K562 (cell line): ENCODE measurements at regions not wholly inside any gene's neighbourhood (a gene's known extent, or its start where the extent isn't known, plus 50 kb on each side); places are given as distances from the start of the nearest gene placed in this dataset.

Experiments
- ATAC-seq: fragments of 200-7000 bp; cut with Tn5 transposase; 3 replicates; pipeline ENCODE4 v1.9.1; 2020; ENCODE audit warnings: moderate library complexity
- BruUV-seq: library from RNA; stranded (reverse); fragments of 400-500 nt; replicated peaks from 2 replicates; lab custom pipeline; 2021; lab: Mats Ljungman, UMichigan
- CTCF ChIA-PET: fragments of 300-600 bp; formaldehyde crosslinking; extraction: SDS; loops from one replicate; lab custom pipeline; 2021; ENCODE audit warnings: low intra/inter-chr PET ratio; lab: Yijun Ruan, JAX
- POLR2A ChIA-PET: fragments of 300-600, 350-650 bp; sonication (Branson Sonifier 250); formaldehyde crosslinking; extraction: SDS; loops from one replicate; lab custom pipeline; 2021; ENCODE audit warnings: antibody characterized with exemption, inconsistent platforms; lab: Yijun Ruan, JAX
- DNase-seq, 4 experiments: peaks; one replicate each; pipeline versions ENCODE4 v3.0.0 to v3.0.0-alpha.2; 2011 to 2018; ENCODE audit warnings: low spot score in 3 of 4, mixed read lengths in 3 of 4; ENCODE audit errors: extremely low read depth in 1 of 4
- FAIRE-seq: peaks from 2 replicates; lab custom pipeline; 2011; peaks lifted over from hg19 to GRCh38; lab: Jason Lieb, UNC
- H2AFZ ChIP-seq: 2 replicates; pipeline ENCODE4 v1.6.0; 2011; ENCODE audit warnings: low read depth, low read length, control low read depth, inconsistent platforms
- H3K27ac ChIP-seq: fragments of 200-600 bp; 3 replicates; pipeline ENCODE4 v1.8.0; 2011; ENCODE audit warnings: low read depth, mild to moderate bottlenecking, control low read depth, inconsistent platforms, low read length, moderate library complexity, mixed read lengths; ENCODE audit errors: extremely low read depth
- H3K27me3 ChIP-seq, 2 experiments: fragments of 300-600 bp in 1 of 2; 2 replicates in 1 of 2; 3 replicates in 1 of 2; pipeline versions ENCODE4 v1.6.0 to v1.8.0; 2011; ENCODE audit warnings: inconsistent platforms in 2 of 2, low read length in 2 of 2, mild to moderate bottlenecking in 1 of 2, mixed read lengths in 1 of 2, moderate library complexity in 1 of 2; ENCODE audit not compliant: control insufficient read depth in 2 of 2, insufficient read depth in 2 of 2
- H3K36me3 ChIP-seq: fragments of 300-600 bp; 3 replicates; pipeline ENCODE4 v1.8.0; 2011; ENCODE audit warnings: mild to moderate bottlenecking, low read length, inconsistent platforms; ENCODE audit not compliant: control insufficient read depth, insufficient read depth
- H3K4me1 ChIP-seq, 2 experiments: fragments of 200-600 bp in 1 of 2; replicated peaks in 1 of 2; 2 replicates in 1 of 2; 3 replicates in 1 of 2; pipeline versions ENCODE4 v1.5.1 to v1.8.0; 2011; ENCODE audit warnings: inconsistent platforms in 2 of 2, low read length in 2 of 2, mild to moderate bottlenecking in 1 of 2, mixed read lengths in 1 of 2, moderate library complexity in 1 of 2; ENCODE audit not compliant: control insufficient read depth in 2 of 2, insufficient read depth in 2 of 2
- H3K4me2 ChIP-seq: 2 replicates; pipeline ENCODE4 v1.6.1; 2011; ENCODE audit warnings: low read length, control low read depth, inconsistent platforms, mixed read lengths; ENCODE audit not compliant: insufficient read depth
- H3K4me3 ChIP-seq: fragments of 200-600 bp; sonication (generic), shearing (Covaris generic); 2 replicates; pipeline ENCODE4 v1.5.1; 2016; ENCODE audit warnings: control low read depth, inconsistent platforms
- H3K79me2 ChIP-seq: fragments of 200-600 bp; 3 replicates; pipeline ENCODE4 v1.8.0; 2011; ENCODE audit warnings: low read length, inconsistent platforms; ENCODE audit not compliant: control insufficient read depth, insufficient read depth
- H3K9ac ChIP-seq, 2 experiments: 2 replicates each; pipeline versions ENCODE4 v1.6.0 to v1.6.1; 2011; ENCODE audit warnings: low read depth in 2 of 2, low read length in 2 of 2, control low read depth in 1 of 2, inconsistent platforms in 1 of 2, mild to moderate bottlenecking in 1 of 2, mixed read lengths in 1 of 2; ENCODE audit not compliant: insufficient read depth in 1 of 2
- H3K9me1 ChIP-seq: one replicate; pipeline ENCODE4 v1.6.0; 2011; ENCODE audit warnings: inconsistent platforms, mild to moderate bottlenecking, low read length, moderate library complexity; ENCODE audit not compliant: control insufficient read depth, insufficient read depth
- H3K9me3 ChIP-seq: replicated peaks from 2 replicates; pipeline ENCODE4 v1.5.1; 2011; ENCODE audit warnings: low read depth, low read length, inconsistent platforms; ENCODE audit not compliant: control insufficient read depth, insufficient read depth
- H4K20me1 ChIP-seq: replicated peaks from 2 replicates; pipeline ENCODE4 v1.6.1; 2011; ENCODE audit warnings: low read length, inconsistent platforms, mixed read lengths; ENCODE audit not compliant: control insufficient read depth, insufficient read depth
- CEBPB ChIP-seq: fragments of 450-650 bp; IDR thresholded peaks from 2 replicates; pipeline ENCODE4 v1.6.1; 2016; ENCODE audit warnings: missing genetic modification characterization, missing compliant biosample characterization
- HDGF ChIP-seq: fragments of 450-650 bp; IDR thresholded peaks from 2 replicates; pipeline ENCODE4 v1.6.1; 2016
- NR2C2 ChIP-seq, 2 experiments: fragments of 200-800 bp in 1 of 2; sonication (Bioruptor generic) in 1 of 2; sonication (generic) in 1 of 2; formaldehyde crosslinking in 1 of 2; IDR thresholded peaks; 2 replicates each; pipeline versions ENCODE4 v1.6.1 to v1.8.0; 2016 to 2022; ENCODE audit warnings: mild to moderate bottlenecking in 1 of 2, missing compliant biosample characterization in 1 of 2, missing genetic modification characterization in 1 of 2, missing genetic modification reagents in 1 of 2
- RAD21 ChIP-seq, 2 experiments: fragments of 250-450 bp in 1 of 2; fragments of 450-650 bp in 1 of 2; sonication (Bioruptor Pico) in 1 of 2; formaldehyde crosslinking in 1 of 2; IDR thresholded peaks in 1 of 2; conservative IDR thresholded peaks in 1 of 2; 2 replicates each; pipeline versions ENCODE4 v1.4.0 to v1.8.0; 2020 to 2022; ENCODE audit warnings: mild to moderate bottlenecking in 2 of 2, moderate library complexity in 1 of 2
- RBM25 ChIP-seq: fragments of 200-400 bp; formaldehyde crosslinking; IDR thresholded peaks from 2 replicates; pipeline ENCODE4 v1.6.1; 2018; ENCODE audit warnings: low read length, low read depth, moderate library complexity; ENCODE audit not compliant: severe bottlenecking
- ZNF76 ChIP-seq: fragments of 250-450 bp; sonication (Bioruptor Pico); IDR thresholded peaks from 2 replicates; pipeline ENCODE4 v1.4.0; 2020; ENCODE audit warnings: mild to moderate bottlenecking, moderate library complexity, borderline replicate concordance
- WGBS: fragments of 100-300 bp; shearing (Covaris generic); methylation state at CpG from one replicate; pipeline ENCODE4 v1.1.6; 2016; ENCODE audit warnings: low coverage, mixed read lengths; ENCODE audit not compliant: insufficient coverage; ENCODE audit errors: missing lambda C conversion rate; 5-methylcytosine and 5-hydroxymethylcytosine counted together
- in situ Hi-C: fragments of 300-500 bp; cut with MboI; formaldehyde crosslinking; loops from 4 replicates; pipeline ENCODE4 v1.15.0; 2018; ENCODE audit warnings: inconsistent platforms, mixed read lengths
- intact Hi-C: fragments of 100-400 bp; cut with micrococcal nuclease; formaldehyde crosslinking; loops from 2 replicates; pipeline ENCODE4 v1.14.2; 2022
- TF ChIP-seq, protein P1 (sequence below): conservative IDR thresholded peaks from 2 replicates; pipeline ENCODE4 v1.6.1; 2011; ENCODE audit warnings: low read depth, mild to moderate bottlenecking, low read length; ENCODE audit not compliant: control insufficient read depth
- TF ChIP-seq, protein P2 (sequence below), 3 experiments: IDR thresholded peaks in 2 of 3; conservative IDR thresholded peaks in 1 of 3; 2 replicates each; pipeline ENCODE4 v1.5.1; 2011 to 2012; ENCODE audit warnings: low read length in 3 of 3, mild to moderate bottlenecking in 3 of 3, control low read depth in 2 of 3, improper control_type of control experiment in 1 of 3, inconsistent platforms in 1 of 3, low read depth in 1 of 3, mixed read lengths in 1 of 3, moderate library complexity in 1 of 3; ENCODE audit not compliant: insufficient read depth in 2 of 3
- TF ChIP-seq, protein P3 (sequence below): sonication (generic); formaldehyde crosslinking; IDR thresholded peaks from 2 replicates; pipeline ENCODE4 v1.9.0; 2022; ENCODE audit warnings: mild to moderate bottlenecking, missing genetic modification reagents

DNA sequence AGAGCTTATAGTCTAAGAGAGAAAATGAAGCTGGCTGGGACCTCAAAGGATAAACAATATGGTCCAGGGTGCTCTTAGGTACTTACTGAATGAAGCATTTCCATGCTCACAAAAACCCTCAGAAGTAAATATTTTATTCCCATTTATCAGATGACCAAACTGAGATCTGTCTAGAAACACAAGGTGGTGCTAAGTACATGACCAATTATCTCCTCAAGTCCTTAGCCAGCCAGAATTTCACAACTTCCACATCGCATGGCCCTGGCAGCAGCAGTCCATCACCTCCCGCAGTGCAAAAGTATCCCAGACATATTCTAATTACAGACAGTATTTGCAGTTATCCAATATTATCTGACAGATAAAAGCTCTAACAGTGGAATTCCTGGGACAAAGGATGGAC is 321.7 kb upstream of the PROX1 start:
- intact Hi-C loops, result no loop called here
- H3K4me3 ChIP-seq, result no peak overlapping the region
- CTCF ChIA-PET, result no interaction called here
- no peak overlapping the region for H3K27ac ChIP-seq
- in situ Hi-C loops, result no loop called here
- TF ChIP-seq, protein P1, sequence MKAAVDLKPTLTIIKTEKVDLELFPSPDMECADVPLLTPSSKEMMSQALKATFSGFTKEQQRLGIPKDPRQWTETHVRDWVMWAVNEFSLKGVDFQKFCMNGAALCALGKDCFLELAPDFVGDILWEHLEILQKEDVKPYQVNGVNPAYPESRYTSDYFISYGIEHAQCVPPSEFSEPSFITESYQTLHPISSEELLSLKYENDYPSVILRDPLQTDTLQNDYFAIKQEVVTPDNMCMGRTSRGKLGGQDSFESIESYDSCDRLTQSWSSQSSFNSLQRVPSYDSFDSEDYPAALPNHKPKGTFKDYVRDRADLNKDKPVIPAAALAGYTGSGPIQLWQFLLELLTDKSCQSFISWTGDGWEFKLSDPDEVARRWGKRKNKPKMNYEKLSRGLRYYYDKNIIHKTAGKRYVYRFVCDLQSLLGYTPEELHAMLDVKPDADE, result no peak
- TF ChIP-seq RAD21 (CRISPR knock-in tag; conservative IDR thresholded peaks at IDR 0.05 in 1 of 2, IDR thresholded peaks at IDR 0.05 in 1 of 2) (peak; percentile 56 to 63), CEBPB (peak; percentile 66), ZNF76 (CRISPR knock-in tag) (no peak), NR2C2 (CRISPR knock-in tag; IDR thresholded peaks at IDR 0.05) (no peak), NR2C2 (tag; IDR thresholded peaks at IDR 0.05) (no peak), RBM25 (peak; percentile 92), HDGF (no peak)
- TF ChIP-seq, protein P2, sequence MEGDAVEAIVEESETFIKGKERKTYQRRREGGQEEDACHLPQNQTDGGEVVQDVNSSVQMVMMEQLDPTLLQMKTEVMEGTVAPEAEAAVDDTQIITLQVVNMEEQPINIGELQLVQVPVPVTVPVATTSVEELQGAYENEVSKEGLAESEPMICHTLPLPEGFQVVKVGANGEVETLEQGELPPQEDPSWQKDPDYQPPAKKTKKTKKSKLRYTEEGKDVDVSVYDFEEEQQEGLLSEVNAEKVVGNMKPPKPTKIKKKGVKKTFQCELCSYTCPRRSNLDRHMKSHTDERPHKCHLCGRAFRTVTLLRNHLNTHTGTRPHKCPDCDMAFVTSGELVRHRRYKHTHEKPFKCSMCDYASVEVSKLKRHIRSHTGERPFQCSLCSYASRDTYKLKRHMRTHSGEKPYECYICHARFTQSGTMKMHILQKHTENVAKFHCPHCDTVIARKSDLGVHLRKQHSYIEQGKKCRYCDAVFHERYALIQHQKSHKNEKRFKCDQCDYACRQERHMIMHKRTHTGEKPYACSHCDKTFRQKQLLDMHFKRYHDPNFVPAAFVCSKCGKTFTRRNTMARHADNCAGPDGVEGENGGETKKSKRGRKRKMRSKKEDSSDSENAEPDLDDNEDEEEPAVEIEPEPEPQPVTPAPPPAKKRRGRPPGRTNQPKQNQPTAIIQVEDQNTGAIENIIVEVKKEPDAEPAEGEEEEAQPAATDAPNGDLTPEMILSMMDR (IDR thresholded peaks at IDR 0.05 in 2 of 3, conservative IDR thresholded peaks at IDR 0.05 in 1 of 3; ENCODE audit: insufficient read depth in 2 of 3, low read depth in 1 of 3, low read length in 3 of 3), result peak in 1 of 3 experiments; percentile 37; a peak in 1 of 6 replicates
- TF ChIP-seq, protein P3, sequence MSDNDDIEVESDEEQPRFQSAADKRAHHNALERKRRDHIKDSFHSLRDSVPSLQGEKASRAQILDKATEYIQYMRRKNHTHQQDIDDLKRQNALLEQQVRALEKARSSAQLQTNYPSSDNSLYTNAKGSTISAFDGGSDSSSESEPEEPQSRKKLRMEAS (CRISPR knock-in tag), result no peak
- ATAC-seq (no peak), DNase-seq (no peak), FAIRE-seq (no peak)
- no peak overlapping the region for H3K9ac ChIP-seq
- H3K4me1 ChIP-seq, result no peaks in the 10 kb centered on the region
- H4K20me1 ChIP-seq, result no peaks in the 10 kb centered on the region
- POLR2A ChIA-PET, result interaction anchor here (0.6 to 1.1 kb wide), 4 partner anchors 10 to 415 kb away, joined by 3 read pairs; no protein-coding TSS in a partner anchor
- H3K27me3 ChIP-seq, result peaks cover 0 to 4% of the 10 kb centered on the region in 2 experiments; a peak in 1 of 5 replicates
- H3K9me3 ChIP-seq, result no peaks in the 10 kb centered on the region
- H3K36me3 ChIP-seq, result no peaks in the 10 kb centered on the region
- H3K4me2 ChIP-seq, result no peak overlapping the region
- no peaks in the 10 kb centered on the region for H3K9me1 ChIP-seq
- WGBS, result 2% methylated on average over 2 of the region's 2 CpGs
- no peak overlapping the region for H2AFZ ChIP-seq
- no peaks in the 10 kb centered on the region for H3K79me2 ChIP-seq
- no TSS peak for BruUV-seq
